ENCODE measurements at regions not wholly inside any gene's neighbourhood (a gene's known extent, or its start where the extent isn't known, plus 50 kb on each side); places are given as distances from the start of the nearest gene placed in this dataset.
"Not testable (repeated sequence)": the region's sequence is repeated elsewhere in the genome, so short reads cannot be mapped to it uniquely, and the experiment has no call there.

DNA sequence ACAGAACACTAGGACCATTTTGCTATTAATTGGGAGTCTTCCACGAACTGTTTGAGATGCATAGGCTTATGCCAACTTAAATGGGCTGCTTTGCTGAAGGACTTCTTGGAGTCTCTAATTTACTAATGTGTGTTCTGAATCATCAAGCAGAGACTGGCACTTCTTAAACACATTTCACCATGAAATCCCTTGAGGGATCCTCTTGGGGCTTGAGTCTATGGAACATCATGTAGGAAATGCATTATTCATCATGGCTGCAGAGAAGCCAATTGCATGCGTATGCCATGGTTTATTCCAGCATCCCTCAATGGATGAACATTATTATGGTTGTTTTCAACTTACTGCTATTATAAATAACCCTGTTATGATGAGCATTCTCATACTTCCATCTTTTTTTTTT lies 73.4 kb downstream of the FGD2 start:
- no peak for DNase-seq
- in situ Hi-C loops (cut with MboI; ENCODE audit: low pct_unique_long_range_greater_than_20kb, low sequenced_read_pairs): no loop called here

DNA sequence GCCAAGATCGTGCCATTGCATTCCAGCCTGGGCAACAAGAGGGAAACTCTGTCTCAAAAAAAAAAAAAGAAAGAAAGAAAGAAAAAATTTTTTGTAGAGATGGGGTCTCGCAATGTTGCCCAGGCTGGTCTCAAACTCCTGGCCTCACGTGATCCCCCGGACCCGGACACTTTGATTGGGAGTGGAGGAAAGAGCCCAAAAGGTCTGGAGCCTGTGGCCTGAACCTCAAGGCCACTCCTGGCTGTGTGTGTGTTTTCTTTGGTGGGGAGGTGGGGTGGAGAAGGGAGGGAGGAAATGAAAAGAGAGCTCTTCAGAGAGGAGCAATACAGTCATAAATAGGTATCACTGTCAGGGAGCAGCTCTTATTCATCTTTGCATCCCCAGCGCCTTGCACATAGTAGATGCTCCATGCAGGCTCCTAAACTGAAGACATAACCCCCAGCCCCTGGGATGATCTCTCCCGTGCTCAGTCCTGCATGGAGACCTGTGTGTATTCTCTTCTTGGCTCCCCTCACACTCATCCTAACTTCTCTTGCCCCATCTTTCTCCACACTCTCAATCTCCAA lies 75.7 kb downstream of the FGD2 start:
- DNase-seq: no peak
- in situ Hi-C loops (cut with MboI; ENCODE audit: low pct_unique_long_range_greater_than_20kb, low sequenced_read_pairs): no loop called here

DNA sequence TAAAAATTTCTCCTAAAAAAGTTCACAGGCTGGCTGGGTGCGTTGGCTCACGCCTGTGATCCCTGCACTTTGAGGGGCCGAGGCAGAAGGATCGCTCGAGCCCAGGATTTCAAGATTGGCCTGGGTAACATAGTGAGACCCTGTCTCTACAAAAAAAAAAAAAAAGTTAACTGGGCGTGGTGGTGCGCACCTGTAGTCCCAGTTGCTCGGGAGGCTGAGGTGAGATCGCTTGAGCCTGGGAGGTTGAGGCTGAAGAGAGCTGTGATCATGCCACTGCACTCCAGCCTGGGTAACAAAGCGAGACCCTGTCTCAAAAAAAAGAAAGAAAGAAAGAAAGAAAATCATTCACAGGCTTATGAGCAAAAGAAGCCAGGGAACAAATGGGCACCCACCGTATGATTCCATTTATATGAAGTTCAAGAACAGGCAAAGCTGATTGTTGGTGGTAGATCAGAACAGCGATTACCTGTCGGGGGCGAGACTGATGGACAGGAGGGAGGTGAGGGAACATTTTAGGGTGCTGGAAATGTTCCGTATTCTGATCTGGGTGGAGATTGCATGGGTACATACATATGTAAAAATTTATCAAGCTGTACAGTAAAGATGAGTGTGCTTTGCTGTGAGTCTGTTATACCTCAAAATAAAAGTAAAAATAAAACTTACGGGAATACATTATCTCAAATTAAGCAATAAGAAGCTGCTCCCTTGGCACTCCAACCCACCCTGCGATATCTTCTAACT lies 77.1 kb downstream of the FGD2 start:
- in situ Hi-C loops (cut with MboI; ENCODE audit: low pct_unique_long_range_greater_than_20kb, low sequenced_read_pairs): no loop called here

DNA sequence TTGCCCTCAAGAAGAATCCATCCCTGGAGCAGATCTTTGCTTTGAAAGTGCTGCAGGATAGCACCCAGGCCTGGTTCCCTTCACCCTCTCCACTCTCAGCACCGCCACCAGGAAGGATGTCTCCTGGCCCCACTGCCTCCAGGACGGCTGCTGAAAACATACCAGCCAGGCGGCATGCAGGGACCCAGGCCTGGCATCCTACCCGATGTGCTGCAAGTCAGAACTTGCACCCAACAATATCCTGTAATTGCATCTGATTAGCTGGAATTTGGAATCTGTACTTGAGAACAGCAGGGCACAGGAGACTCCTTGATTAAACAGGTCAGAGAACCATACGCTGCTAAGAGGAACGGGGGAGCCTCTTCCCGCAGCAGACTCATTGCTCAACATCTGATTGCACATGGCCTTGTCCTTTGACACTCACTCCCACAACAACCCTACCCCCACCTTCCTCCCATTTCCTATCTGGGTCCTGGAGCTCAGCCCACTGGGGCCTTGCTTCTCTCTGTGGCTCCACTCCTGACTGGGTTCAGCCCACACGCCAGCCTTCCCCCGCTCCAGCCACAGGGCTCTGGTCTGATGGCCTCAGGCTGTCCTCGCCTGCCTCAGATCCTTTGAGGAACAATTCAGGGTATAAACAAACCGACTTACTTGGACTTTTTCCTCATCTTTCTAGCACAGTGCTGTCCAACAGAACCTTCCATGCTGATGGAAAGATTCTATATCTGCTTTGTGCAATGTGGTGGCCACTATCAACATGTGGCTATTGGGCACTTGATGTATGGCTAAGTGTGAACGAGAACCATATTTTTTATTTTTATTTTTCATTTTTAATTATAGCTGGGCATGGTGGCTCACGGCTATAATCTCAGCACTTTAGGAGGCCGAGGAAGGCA lies 78.0 kb downstream of the FGD2 start:
- DNase-seq: peak; percentile 97
- in situ Hi-C loops (cut with MboI; ENCODE audit: low pct_unique_long_range_greater_than_20kb, low sequenced_read_pairs): no loop called here

More for the DNA sequence above, 77.1 kb downstream of the FGD2 start:
- no peak for DNase-seq

DNA sequence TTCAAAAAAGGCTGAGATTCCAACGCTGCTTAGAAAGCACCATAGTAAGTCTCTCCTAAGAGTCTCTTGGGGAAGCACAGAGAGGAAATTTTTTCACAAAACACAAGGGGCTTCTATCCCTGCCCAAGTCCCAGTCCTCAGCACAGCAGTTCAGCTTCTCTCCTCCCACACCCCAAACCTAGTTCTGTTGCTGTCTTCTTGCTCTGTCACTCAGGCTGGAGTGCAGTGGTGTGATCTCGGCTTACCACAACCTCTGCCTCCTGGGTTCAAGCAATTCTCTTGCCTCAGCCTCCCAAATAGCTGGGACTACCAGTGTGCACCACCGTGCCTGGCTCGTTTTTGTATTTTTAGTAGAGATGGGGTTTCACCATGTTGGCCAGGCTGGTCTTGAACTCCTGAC lies 79.2 kb downstream of the FGD2 start:
- in situ Hi-C loops (cut with MboI; ENCODE audit: low pct_unique_long_range_greater_than_20kb, low sequenced_read_pairs); DNase-seq: not testable (repeated sequence)

DNA sequence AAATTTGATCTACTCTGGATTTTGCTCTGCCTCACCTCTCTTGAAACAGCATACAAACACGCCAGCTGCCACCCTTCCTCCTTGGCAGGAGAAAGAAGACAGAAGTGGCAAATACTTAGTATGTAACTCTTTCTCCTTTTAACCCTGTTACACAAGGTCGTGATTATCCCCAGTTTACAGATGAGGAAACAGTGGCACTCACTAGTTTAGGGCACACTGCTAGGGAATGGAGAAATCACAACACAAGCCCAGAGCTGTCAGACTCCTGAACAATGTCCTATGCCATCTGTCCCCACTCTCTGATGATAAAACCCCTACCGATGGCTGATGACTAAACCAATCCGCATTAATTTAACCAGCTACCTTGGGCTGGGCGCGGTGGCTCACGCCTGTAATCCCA lies 79.7 kb downstream of the FGD2 start:
- DNase-seq: no peak
- in situ Hi-C loops (cut with MboI; ENCODE audit: low pct_unique_long_range_greater_than_20kb, low sequenced_read_pairs): no loop called here

DNA sequence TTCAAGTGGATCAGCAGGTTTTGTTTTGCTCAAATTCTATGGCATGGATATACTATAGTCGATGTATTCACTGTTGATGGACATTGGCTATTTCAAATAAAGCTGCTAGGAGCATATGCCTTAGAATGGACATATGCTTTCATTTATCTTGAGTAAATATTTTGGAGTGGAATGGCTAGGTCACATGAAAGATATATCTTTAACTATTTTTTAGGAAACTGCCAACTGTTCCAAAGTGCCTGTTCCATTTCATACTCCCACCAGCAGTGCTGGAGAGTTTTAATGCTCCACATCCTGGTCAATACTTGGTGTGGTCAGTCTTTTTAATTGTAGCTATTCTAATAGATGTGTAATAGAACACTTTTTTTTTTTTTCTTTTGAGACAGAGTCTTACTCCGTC lies 81.1 kb upstream of the PIM1 start:
- in situ Hi-C loops (cut with MboI; ENCODE audit: low pct_unique_long_range_greater_than_20kb, low sequenced_read_pairs): no loop called here

DNA sequence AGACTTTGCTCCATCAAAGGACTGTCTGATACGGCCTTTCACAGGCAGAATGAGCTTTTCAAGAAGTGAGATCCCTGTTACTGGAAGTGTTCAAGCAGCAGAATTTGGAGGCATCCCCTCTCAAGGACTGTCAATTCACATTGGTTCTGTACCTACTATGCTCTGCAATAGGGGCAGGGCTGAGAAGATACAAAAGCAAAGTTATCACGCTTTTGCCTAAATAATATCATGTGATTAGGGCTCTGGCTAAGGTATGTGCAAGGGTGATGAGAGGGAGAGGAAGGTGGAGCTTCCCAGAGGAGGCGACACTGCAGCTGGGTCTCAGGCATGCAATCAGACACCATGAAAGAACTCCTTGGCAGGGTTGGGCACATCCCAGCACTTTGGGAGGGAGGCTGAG lies 80.2 kb upstream of the PIM1 start:
- DNase-seq: no peak
- in situ Hi-C loops (cut with MboI; ENCODE audit: low pct_unique_long_range_greater_than_20kb, low sequenced_read_pairs): no loop called here

More for the DNA sequence above, 81.1 kb upstream of the PIM1 start:
- DNase-seq: no peak

DNA sequence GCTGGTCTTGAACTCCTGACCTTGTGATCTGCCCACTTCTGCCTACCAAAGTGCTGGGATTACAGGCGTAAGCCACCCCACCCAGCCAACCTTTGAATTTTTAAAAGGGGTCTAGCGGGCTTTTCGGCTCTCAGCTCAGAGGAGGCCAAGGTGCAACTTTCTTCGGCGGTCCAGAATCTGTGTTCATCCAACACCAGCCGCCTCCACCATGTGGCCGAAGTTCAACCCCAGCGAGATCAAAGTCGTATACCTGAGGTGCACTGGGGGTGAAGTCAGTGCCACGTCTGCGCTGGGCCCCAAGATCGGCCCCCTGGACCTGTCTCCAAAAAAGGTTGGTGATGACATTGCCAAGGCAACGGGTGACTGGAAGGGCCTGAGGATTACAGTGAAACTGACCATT lies 78.8 kb upstream of the PIM1 start:
- DNase-seq; in situ Hi-C loops (cut with MboI; ENCODE audit: low pct_unique_long_range_greater_than_20kb, low sequenced_read_pairs): not testable (repeated sequence)

DNA sequence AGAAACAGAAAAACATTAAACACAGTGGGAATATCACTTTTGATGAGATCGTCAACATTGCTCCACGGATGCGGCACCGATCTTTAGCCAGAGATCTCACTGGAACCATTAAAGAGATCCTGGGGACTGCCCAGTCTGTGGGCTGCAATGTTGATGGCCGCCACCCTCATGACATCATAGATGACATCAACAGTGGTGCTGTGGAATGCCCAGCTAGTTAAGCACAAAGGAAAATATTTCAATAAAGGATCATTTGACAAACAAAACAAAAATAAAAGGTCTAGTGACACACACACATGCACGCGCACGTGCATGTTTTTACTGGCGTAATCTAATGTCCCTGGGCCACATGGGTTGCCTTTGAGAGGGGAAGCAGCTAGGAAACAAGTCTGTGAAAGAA lies 78.4 kb upstream of the PIM1 start:
- in situ Hi-C loops (cut with MboI; ENCODE audit: low pct_unique_long_range_greater_than_20kb, low sequenced_read_pairs); DNase-seq: not testable (repeated sequence)

DNA sequence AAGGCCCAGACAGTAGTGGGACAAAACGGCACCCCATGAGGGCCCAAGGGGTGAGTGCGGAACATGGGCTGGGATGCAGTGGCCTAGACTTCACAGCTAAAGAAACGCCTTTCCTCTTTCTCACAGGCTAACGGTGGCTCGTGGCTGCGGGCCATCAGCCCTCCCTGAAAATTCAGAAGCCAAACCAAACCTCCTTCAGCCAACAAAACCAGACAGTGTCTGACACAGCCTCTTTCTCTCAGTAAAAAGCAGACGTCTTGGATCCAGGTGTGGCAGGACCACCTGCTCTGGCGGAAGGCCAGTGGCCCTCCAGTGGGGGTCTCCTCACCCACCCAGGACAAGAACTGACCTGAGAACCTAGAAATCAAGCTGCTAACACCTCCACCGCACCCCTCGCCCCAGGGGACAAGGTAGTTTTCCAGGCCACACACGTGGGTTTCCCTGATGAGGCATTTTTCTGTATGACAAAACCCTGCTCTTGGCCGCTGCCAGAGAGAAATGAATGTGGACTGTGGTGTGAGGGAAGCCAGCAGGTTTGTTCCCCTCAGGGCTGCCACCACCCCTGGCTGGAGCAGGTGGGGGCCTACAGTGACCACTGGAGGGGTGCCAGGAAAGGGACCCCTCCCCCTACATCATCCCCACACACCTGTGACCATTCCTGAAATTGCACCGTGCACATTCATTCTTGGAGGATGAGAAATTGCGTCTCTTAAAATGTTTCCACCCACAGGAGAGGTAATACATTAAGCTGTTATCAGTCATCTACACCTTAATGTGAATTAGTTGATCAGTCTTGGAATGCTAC lies 76.8 kb upstream of the PIM1 start:
- no peak for DNase-seq
- in situ Hi-C loops (cut with MboI; ENCODE audit: low pct_unique_long_range_greater_than_20kb, low sequenced_read_pairs): no loop called here

DNA sequence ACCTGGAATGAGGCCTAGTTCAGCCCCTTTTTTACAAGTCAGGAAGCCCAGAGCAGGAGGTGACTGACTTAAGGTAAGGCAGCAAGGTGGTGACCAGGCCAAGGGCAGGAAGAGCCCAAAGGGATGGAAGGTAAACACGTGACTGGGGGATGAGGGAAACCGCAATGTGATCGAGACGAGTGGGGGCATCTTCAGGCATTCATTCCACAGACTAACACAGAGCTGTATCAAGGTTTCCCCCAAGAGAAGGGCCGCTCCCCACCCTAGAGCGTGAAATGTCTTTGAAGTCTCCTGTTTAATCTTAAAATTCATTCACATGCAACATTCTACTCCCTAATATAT lies 76.3 kb upstream of the PIM1 start:
- no peak for DNase-seq

DNA sequence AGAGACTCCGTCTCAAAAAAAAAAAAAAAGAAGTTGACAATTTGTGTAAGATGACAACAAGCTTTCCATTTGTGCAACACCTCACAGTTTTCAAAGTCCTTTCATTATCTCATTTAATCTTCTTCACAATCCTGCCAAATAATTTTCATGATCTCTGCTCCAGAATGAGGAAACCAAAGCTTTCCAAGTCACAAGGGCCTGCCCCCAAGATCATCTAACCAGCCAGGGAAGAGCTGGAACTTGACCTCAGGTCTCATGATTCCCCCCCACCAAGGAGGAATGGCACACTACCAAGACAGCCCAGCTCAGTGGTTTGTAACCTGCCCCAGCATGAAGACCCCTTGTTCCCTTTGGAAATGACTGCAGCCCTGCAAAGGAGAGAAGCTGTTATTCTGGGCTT lies 74.0 kb upstream of the PIM1 start:
- in situ Hi-C loops (cut with MboI; ENCODE audit: low pct_unique_long_range_greater_than_20kb, low sequenced_read_pairs): no loop called here

More for the DNA sequence above, 76.3 kb upstream of the PIM1 start:
- in situ Hi-C loops (cut with MboI; ENCODE audit: low pct_unique_long_range_greater_than_20kb, low sequenced_read_pairs): no loop called here

DNA sequence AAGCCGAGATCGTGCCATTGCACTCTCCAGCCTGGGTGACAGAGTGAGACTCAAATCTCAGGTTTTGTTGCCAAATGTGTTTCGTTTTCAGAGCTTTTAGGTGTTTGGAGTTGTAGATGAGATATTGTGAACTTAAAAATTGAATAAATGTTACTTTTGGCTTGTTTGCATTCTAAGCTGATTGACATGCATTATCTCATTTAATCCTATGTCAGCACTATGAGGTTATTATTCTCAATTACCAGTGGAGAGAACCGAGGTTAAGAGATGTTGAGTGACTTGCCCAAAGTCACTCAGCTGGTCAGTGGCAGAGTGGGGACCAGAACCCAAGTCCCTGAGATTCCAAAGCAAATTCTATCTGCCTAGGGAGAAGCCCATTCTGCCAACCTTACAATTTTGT lies 72.6 kb upstream of the PIM1 start:
- no peak for DNase-seq
- in situ Hi-C loops (cut with MboI; ENCODE audit: low pct_unique_long_range_greater_than_20kb, low sequenced_read_pairs): no loop called here

More for the DNA sequence above, 74.0 kb upstream of the PIM1 start:
- no peak for DNase-seq

DNA sequence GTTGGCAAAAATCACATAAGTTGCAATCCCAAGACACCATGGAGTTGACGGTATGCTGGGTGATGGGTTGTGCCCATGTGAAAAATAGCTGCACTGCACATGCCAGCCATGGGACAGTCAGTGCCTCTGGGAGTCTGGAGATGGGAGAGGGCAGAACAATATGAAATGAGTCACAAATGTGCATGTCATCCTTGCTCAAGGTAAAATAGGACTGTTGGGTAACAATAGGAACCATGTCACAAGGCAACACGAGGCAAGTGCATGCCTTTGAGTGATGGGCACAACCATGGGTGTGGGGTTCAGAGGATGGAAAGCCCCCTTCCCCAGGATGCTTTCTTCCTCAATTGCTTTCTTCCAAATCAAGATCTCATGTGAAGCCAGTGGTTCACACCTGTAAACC lies 70.5 kb upstream of the PIM1 start:
- in situ Hi-C loops (cut with MboI; ENCODE audit: low pct_unique_long_range_greater_than_20kb, low sequenced_read_pairs): no loop called here
- DNase-seq: no peak

DNA sequence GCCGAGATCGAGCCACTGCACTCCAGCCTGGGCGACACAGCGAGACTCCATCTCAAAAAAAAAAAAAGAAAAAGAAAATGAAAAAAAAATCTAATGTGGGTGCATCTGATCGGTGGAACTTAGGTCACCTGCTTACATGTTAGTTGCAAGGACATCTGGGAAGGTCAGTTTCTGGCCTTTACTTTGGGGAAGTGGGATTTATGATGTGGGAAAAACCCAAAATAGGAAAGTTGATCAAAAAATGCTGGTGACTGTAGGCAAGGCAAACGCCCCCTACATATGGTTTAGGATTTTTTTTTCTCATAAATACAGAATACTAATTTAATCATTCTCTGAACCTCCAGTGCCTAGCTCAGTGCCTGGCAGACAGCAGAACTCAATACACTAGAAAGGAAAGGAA lies 69.2 kb upstream of the PIM1 start:
- no peak for DNase-seq
- in situ Hi-C loops (cut with MboI; ENCODE audit: low pct_unique_long_range_greater_than_20kb, low sequenced_read_pairs): no loop called here

DNA sequence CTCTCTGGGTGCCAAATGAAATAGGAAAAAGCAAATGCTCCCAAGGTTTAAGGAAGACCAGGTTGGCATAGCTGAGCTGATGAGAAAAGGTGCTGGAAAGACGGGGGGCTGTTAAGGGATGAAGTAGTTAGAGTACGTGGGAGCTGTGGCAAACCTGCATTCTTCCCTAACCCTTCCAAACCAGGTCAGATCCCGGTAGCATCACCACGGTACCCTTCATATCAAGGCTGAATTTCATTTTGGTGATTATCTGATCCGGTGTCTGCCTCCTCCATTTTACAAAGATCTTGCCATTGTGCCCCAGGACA lies 68.0 kb upstream of the PIM1 start:
- in situ Hi-C loops (cut with MboI; ENCODE audit: low pct_unique_long_range_greater_than_20kb, low sequenced_read_pairs): no loop called here
- DNase-seq: no peak

DNA sequence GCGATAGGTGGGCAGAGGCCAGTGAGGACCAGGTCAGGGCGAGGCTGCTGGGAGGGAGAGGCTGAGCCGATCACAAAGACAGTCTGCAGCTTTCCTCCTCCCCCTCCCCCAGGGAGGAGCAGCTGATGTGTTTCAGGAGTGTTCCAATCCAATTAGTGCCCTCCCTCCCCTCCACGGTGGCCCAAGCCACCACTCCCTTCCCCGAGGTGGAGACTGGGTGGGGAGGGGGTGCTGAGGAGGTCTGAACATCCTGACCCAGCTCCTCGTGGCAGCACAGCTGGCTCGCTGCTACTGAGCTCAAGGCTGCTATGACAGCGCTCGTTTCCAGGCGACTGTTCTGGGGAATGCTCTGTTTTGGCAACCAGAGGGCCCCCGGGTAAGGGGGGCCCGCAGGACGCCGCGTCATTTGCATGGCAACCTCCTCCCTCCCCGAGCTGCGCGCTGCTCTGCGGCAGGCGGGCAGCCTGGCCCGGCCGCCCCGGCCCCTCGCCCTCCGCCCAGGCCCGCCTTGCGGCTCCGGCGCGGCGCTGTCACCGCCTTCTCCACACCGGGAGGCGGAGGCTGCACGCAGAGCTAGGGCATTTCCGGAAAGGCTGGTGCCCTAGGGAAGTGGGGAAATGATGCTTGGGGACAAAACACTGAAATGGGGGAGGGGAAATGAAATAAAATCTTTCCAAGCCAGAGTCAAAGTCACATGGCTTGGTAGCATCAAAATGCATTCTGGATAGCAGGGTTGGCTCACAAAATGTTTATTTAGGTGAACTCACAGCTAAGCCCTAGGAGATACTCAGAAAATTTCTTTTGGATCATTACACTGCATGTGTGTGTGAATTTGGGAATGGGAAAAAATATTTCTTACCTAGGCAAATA lies 67.4 kb upstream of the PIM1 start:
- DNase-seq: peak; percentile 85
- in situ Hi-C loops (cut with MboI; ENCODE audit: low pct_unique_long_range_greater_than_20kb, low sequenced_read_pairs): no loop called here
